ENCODE measurements at regions not wholly inside any gene's neighbourhood (a gene's known extent, or its start where the extent isn't known, plus 50 kb on each side); places are given as distances from the start of the nearest gene placed in this dataset.

DNA sequence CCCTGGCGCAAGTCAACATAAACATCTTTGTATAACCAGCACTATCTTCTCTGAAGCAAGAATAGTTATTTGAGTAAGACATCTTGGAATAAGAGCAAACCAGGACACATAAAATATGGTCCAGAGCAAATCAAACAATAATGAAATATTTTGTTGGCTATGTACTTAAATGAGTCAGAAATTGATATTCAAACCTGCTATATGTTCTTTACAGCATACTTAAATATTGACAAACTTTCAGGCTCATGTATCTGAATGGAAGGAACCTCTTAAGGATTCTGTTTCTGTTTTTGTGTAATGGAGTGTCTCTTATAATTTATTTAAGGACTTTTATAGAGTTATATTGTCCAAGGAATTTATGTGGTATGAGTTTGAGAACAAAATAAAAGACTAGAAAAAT, 747.3 kb downstream of the EFNA5 start:
- no peak overlapping the region for H3K4me3 ChIP-seq (ENCODE audit: low read depth, low read length)

DNA sequence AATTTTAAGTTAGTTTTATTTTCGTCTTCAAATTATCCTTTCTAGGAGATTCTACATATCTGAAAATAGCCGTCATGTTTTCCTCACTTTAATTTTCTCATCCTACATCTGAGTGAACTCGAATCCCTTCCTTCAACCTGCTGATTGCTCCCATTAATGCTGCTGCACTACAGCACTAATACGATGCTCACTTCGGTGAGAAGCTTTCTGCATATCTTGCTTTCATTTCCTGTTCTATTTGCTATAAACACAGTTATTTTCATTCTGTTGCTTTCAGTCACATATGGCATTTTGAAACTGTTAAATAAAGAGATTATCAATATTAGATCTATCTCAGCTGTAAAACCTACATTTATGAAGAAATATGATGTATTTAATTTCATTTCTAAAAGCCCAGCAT, 749.2 kb downstream of the EFNA5 start:
- H3K4me3 ChIP-seq (ENCODE audit: low read depth, low read length) = no peak overlapping the region

DNA sequence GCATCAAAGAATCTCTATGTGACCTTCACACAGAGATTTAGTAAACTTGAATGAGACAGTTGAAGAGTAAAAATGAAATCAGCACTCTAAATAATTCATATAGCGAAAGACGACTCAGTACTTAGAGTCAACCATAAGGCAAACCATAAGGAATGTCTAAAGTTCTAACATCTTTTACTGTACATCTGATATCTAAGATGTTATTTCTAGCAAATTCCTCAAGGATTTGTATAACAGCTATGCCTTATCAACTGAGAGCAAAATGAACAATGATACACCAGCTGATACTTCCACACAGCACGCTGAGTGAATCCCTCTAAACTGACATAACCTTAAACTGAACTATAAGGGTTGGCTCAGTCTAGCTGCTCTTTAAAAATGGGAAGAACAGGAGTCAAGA, 760.3 kb downstream of the EFNA5 start:
- H3K4me3 ChIP-seq (ENCODE audit: low read depth, low read length) = no peak overlapping the region

DNA sequence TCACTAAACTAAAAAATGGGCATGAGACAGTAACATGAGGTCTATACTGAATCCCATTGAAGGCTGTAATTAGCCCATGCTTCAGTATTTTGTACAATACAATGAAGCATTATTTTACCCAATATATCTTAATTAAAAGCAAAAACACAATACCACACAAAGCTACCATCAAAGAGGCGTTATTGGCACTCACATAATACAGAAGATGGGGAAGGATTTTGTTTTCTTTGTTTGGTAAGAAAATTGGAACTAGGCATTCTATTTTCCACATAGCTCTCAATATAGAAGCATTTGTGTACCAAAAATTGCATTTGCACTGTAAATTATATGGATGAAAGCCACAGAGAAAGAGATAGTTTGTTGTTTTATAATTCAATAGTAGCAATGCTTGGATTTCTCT, 761.0 kb downstream of the EFNA5 start:
- H3K4me3 ChIP-seq (ENCODE audit: low read depth, low read length) = no peak overlapping the region

DNA sequence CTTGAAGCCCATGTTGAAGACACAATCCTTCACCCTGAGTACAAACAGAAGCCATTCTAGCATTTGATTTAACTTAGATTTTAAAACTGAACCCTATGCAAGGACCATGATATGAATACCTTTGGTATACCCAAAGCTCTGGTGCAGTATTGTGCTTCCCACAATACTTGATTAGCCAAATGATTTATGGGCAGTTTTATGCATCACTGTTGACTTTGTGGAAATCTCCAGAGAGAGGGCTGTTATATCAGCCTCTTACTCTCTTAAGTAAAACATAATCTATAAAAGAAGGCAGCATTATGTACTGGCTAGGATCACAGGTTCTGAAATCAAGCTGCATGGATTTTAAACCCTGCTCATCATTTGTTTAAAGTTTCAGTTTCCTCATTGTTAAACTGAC, 762.8 kb downstream of the EFNA5 start:
- no peak overlapping the region for H3K4me3 ChIP-seq (ENCODE audit: low read depth, low read length)

DNA sequence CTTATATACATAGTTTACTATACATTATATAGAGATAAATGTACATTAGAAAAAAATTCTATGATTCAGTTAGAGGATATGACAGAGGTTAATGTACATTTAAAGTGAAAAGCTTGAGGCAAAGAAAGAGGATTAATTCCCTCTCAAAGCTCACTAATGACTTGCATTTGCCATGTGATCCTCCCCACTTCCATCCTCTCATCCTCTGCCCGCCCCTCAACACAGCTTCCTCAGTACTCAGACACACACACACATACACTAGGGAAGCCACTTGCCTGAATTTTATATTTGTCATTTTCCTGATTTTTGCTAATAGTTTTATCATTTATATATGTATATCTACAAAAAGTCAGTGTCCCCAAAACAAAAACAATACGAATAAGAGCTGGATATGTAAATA, 764.5 kb downstream of the EFNA5 start:
- H3K4me3 ChIP-seq (ENCODE audit: low read depth, low read length) = no peak overlapping the region

DNA sequence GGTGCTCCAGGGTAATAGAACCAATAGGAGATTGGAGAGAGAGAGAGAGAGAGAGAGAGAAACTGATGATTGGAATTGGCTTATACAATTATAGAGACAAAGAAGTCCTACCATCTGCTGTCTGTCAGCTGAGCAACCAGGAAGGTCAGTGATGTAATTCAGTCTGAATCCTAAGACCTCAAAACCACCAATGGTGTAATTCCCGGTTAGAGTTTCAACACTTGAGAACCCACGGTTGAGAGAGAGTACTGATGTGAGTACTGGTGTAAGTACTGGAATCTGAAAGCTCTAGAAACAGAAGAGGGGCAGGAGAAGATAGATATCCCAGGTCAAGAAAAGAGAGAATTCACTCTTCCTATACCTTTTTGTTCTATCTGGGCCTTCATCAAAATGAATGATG, 775.8 kb downstream of the EFNA5 start:
- no peak overlapping the region for H3K4me3 ChIP-seq (ENCODE audit: low read depth, low read length)

DNA sequence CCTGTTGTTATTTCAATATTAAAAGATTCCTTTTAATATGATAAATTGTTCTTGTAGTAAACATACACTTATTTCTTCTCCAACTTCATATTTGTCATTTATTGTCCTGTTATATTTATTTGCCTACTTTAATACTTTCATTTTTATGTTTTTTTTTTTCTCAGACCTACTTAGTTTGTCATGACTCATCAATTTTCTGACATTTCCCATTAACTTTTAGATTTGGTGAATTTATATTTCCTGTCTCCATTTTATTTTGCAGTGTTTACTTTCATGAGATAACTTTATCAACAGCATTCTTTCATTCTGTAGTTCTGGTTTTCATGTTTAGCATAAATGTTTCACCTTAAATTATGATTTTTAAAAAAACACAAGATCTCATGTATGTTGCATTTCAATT, 788.7 kb downstream of the EFNA5 start:
- no peak overlapping the region for H3K4me3 ChIP-seq (ENCODE audit: low read depth, low read length)

DNA sequence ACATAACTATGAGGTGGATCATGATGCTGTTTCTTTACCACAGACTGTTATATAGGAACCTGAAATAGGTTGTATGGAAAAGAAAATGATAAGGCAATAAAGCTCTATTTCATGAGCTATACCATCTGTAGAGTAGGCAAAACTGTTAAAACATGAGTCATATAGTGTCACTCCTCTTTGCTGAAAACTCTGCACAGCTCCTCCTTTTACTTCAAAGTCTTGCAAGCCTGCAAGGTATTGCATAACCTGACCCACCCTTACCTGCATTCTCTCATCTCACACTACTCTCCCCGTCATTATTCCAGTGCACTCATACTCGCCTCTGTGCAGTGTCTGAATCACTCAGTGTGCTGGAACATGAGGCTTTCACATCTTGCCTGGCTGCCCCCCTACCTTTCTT, 790.1 kb downstream of the EFNA5 start:
- no peak overlapping the region for H3K4me3 ChIP-seq (ENCODE audit: low read depth, low read length)

DNA sequence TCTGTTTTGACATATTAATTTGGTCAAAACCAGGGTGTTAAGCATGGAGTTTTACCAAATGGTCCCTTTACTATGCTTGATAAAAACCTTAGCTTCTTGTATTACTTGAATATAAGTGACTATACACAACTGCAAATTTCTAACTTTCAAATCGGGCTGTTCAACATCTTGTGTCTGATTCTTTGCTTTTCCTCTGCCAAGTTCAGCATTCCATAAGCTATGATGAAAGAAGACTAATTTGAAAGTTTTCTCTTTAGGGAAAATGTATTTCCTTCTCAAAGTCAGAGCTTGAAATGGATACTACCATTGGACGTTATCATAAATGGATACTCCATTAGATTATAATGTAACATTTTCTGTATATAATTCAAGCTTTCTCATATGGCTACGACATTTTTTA, 792.9 kb downstream of the EFNA5 start:
- H3K4me3 ChIP-seq (ENCODE audit: low read depth, low read length) = no peak overlapping the region

DNA sequence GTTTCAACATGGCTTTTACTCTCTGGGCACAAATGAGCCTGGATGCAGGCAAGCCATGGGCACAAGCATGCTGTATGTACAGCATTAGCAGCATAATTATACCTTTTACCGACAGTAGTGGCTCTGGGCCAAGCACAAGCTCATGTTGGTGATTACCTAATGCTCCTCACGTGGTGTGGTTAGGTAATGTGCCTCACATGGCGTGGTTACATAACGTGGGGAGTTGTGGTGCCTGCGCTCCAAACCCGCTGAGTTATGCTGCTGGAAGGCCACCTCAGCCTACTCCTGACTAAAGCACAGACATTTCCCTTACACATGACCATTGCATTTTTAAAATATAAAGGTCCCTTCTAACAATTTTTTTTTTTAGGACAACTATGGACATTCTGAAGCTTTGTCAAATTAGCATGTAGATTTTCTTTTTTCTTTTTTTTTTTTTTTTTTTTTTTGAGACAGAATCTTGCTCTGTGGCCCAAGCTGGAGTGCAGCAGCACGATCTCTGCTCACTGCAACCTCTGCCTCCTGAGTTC, 794.0 kb downstream of the EFNA5 start:
- H3K4me3 ChIP-seq (ENCODE audit: low read depth, low read length) = no peak overlapping the region

DNA sequence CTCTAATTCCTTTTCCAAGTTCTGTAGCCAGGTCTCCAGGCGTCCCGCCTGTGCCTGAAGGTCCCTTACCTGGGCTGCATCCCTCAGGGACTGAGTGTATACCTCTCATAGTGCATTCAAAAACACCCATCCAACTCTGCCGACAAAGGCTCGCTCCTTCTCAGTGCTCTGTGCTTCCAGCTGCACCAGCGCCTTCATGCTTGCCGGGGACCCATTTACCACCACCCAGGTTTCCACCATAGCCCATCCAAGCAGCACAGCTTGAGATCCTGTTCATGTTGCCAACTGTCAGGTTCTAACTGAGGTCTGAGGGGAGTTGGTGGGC, 794.5 kb downstream of the EFNA5 start:
- H3K4me3 ChIP-seq (ENCODE audit: low read depth, low read length) = no peak overlapping the region

DNA sequence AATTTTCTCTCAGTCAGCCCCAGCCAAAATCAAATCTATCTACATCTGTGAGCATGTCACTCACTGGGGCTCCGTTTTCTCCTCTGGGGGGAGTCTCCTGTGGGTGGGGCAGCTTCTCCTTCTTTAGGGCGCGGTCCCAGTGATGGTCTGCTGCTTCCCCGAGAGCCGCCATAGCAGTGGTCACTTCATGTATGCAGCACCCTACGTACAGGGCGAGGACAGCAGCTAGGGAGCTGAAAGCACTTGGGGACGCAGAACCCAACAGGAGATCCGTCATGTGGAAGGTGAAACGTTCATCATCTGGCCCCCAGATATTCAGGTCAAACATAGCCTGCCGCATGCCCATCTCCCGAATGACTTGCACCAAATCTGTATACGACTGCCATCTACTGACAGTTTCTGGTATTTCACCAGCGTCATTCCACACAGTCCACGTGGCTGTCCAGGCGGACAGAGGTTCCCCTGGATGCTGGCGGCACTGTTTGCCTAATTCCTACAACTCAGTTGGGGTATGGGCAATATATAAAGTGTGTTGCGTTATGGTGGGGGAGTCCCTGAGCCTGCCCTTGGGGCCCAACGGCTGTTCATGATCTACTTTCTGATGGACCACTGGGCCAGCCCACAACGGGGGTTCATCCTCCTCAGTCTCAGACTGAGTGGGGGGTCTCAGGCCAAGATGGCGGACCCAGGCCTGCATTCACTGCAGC, 795.0 kb downstream of the EFNA5 start:
- H3K4me3 ChIP-seq (ENCODE audit: low read depth, low read length) = no peak overlapping the region

DNA sequence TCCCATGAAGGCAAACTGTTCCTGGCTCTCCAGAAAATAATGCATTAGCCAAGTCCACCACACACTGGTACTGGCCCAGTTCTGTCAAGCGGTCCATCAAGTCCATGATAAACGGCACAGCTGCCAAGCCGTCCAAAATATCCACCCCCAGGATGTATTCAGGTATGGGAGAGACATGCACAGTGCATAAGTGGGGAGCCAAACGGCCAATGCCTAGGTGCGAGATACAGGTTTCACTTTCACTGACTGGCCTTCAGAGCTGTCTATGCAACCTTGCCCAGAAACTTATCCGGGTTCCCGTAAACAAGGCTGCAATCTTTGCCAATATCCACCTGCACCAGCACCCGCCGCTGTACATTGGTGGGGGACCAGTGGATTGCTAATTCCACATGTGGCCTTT, 795.8 kb downstream of the EFNA5 start:
- no peak overlapping the region for H3K4me3 ChIP-seq (ENCODE audit: low read depth, low read length)

DNA sequence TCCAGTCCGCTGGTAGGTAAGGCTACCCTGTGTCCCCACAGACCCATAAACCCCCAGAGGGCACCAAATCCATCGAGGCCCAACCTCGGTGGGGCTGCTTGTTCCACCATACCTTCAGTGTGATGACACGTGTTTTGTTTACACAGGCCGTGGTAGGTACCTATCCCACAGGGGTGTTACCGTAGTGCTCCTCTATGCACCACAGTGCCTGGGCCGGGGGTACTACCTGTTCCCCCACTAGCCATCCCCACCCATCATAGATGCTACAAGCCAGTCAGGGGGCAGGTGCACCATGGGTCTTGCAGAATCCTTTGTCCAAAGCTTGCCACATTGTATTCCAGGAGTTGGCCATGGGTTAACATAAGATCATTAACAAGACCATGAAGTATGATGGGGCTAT, 796.2 kb downstream of the EFNA5 start:
- H3K4me3 ChIP-seq (ENCODE audit: low read depth, low read length) = no peak overlapping the region

DNA sequence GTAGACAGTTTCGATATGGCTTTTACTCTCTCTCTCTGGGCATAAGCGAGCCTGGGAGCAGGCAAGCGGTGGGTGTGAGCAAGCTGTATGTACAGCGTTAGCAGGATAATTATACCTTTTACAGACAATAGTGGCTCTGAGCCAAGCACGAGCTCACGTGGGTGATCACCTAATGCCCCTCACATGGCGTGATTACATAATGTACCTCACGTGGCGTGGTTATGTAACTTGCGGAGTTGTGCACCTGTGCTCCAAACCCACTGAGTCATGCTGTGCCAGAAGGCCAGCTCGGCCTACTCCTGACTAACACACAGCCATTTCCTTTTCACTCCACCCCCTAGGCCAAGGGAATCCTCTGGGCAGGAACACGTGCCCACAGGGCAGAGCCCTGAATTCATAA, 797.2 kb downstream of the EFNA5 start:
- H3K4me3 ChIP-seq (ENCODE audit: low read depth, low read length) = no peak overlapping the region

DNA sequence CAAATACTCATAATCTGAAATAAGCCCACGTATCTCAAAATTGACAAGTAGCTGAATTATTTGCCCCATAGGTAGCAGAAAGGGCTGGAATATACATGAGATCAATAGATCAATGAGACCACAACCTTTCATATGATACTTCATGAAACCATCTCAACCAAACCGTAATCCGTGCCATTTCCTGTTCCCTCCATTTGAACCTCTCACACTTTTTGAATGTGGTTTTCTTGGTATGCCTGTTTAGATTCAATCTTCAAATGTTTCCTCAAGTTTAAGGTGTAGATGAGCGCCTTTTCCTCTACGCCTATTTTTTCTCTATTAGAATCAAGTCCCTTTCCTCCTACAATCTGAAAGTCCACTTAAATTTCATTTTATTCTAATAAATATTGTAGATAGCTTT, 805.5 kb downstream of the EFNA5 start:
- H3K4me3 ChIP-seq (ENCODE audit: low read depth, low read length) = no peak overlapping the region

DNA sequence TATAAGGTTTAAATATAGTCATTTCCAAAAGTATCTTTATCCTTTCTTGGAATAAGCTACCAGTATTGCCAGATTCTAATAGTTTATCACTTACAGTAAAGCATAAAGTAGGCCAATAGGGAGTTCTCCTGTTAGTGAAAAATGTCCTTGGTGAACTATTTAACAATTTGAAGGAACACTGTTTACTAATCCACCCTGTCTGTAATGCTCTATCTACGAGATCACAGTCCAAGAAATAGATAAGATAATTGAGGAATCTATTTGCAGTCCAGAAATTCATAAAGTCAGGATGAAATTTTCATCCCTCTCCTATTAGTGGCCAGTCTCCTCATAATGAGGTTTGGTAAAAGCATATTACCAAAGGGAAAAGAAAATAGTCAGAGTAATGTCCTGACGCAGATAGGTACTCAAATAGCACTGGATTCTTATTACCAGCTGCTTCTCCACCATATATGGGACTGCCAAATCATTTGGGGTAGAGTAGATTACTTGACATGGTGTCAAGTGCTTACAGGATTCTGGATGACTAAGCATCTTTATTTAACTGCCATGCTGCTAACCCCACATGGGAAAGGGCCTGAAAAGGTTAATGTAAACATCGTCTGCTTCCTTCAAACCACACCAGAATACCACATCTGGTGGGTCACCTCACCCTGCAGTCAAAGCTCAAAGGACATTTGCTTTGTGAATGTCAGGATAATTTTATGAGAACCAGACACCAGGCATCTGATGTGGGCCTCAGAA, 808.1 kb downstream of the EFNA5 start:
- H3K4me3 ChIP-seq (ENCODE audit: low read depth, low read length) = no peak overlapping the region

DNA sequence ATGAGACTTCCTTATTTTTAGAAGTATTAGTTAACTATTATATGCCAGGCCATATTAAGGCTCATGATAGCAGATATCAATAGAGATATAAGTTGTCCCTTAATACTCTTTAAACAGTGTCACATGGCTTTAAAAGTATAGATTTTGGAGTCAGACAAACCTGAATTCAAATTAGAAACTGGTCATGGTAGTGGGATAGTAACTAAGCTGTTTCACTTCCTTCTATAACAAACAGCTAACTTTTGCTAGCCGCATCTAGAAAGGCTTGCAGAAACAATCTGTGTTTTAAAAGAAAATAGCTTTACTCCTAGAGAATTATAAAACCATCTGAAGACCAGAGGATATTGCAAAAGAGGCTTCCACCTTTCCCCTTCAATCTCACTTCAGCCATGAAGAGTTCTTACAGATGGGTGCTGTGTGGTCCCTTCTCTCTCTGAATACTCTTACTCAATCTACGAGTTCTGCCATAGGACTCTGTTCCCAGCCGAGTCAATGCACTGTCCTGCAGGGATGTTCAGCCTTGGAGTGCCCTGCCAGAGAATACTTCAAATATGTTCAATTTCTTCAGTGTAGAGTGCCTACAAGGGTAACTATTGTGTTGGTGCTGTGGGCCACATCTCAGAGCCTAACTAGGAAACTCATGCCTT, 810.2 kb downstream of the EFNA5 start:
- H3K4me3 ChIP-seq (ENCODE audit: low read depth, low read length) = no peak overlapping the region

DNA sequence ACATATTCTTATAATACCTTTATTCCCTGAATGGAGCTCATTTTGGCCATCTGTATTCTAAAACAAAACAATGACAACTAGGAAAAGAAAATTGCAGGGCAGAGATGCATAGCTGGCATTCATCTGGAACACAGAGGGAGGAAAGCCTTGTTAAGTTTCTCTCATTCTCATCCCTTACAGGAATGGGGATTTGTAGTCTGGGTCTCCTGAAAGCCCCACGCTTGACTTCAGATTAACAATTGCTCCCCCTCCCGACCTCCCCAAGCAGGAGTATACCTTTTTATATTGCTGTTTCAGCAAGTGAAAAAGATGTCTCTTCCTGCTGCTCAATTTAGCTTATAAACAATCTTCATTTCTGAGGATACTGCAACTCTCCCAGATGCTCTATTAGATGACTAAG, 812.1 kb downstream of the EFNA5 start:
- H3K4me3 ChIP-seq (ENCODE audit: low read depth, low read length) = no peak overlapping the region

DNA sequence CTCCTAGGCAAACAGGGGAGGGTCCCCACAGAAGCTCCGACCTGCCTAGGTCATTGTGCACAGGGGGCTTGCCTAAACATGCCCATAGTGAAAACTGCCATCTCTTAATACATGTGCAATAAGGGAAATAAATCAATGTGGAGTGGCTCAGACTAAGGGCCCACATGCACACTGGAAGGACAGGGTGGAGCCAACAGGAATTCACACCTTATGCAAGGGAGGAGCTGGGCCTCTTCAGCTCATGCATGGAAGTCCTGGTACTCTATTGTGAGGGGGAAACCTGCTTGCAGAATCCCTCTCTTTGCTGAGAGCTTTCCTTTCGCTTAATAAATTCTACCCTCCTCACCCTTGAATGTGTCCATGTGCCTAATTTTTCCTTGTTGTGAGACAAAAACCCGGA, 815.8 kb downstream of the EFNA5 start:
- no peak overlapping the region for H3K4me3 ChIP-seq (ENCODE audit: low read depth, low read length)

DNA sequence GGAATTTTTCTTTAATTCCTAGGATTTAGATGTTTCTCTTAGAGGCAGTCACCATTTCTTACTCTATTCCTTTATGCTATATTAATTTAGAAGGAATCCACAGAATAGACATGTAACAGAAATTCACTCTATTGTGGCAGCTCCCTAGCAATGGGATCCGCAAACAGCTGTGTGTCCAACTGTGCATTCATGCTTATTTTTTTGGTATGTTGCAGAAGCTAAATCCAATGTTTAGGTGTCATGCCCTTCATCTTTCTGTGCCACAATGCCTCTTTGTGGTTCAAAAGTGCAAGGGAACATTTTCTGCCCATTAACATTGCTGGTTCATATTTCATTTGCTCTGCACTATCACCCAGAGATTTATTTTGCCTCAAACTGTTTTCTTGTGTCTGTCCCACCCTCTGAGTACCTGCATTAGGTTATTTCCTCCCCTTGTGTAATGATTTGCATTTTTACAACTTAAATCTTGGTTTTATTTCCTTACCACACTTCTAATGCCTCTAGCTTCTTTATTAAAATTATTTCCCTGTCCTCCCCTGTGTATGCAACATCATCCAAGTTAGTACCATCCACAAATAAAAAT, 816.5 kb downstream of the EFNA5 start:
- H3K4me3 ChIP-seq (ENCODE audit: low read depth, low read length) = no peak overlapping the region
